GM18507 (cell line): ENCODE measurements at regions not wholly inside any gene's neighbourhood (a gene's known extent, or its start where the extent isn't known, plus 50 kb on each side); places are given as distances from the start of the nearest gene placed in this dataset.
"Not testable (repeated sequence)": the region's sequence is repeated elsewhere in the genome, so short reads cannot be mapped to it uniquely, and the experiment has no call there.

Experiments
- DNase-seq: peaks from one replicate; pipeline ENCODE4 v3.0.0; 2011; ENCODE audit warnings: low read depth; ENCODE audit not compliant: insufficient read length; ENCODE audit errors: extremely low spot score
- FAIRE-seq: peaks from 2 replicates; lab custom pipeline; 2011; peaks lifted over from hg19 to GRCh38; lab: Jason Lieb, UNC

DNA sequence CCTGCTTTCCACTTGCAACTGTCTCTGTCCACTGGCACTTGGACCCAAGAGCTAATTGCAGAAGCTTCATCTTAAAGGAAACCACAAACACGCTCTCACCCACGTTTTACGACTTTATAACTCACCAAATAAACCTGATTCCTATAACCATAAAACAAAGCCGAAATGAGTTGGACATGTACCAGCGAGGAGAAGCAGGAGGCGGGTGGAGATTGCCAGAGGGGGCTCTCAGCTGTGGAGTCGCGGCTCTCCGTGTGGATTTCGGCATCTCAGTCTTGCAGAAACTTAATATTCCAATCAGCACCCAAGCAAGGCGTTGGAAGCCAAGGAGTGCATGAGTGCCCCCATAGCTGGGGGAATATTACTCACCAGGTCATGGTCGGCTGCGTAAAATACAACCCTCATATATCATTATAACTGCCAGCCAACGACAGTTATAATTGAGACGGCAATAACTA lies 483.6 kb downstream of the MN1 start:
- FAIRE-seq (no peak), DNase-seq (no peak)

DNA sequence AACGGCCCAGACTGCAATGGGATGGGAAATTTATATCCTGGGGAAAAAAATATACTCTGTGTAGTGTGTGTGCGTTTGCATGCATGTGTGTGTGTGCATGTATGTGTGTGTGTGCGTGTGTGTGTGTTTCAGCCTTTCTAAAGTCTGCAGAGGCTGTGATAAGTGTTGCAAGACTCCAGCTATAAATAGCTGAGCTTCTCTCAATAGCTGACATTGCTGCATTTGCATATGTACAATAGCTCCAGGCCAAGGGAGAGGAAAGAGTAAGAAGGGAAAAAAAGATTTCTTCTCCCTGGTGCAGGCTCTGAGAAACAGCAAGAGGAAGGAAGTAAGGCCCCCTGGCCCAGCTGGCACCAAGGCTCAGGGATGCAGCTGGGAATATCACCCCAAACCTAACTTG lies 483.0 kb downstream of the MN1 start:
- FAIRE-seq (no peak), DNase-seq (no peak)

DNA sequence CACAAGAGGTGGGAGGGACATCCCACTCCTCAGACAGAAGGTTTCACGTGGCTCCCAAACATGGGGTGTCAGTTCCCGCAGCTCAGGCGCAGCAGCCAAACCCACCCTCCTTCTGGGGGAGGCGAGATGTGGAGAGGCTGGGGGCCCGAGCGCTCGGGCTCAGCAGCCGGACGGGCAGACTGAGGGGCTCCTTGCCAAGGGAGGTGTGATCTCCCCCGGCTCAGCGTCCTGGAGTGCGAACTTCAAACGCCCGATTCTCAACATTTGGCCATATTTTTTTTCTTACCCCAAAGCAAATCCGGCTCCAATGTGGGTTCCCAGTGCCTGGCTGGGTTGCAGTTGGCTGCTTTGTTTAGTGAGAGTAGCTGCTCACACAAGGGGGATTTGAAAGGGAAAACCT lies 477.9 kb downstream of the MN1 start:
- DNase-seq (no peak), FAIRE-seq (no peak)

- FAIRE-seq, DNase-seq: not testable (repeated sequence)
These were observed 476.6 kb downstream of the MN1 start for GRCh38 chr22:27324908-27325307.

GRCh38 chr22:27327497-27327896 lies 474.1 kb downstream of the MN1 start:
- DNase-seq (no peak), FAIRE-seq (no peak)

- FAIRE-seq, result no peak
These were observed 473.4 kb downstream of the MN1 start for GRCh38 chr22:27327981-27328721.

GRCh38 chr22:27329131-27329850 lies 472.3 kb downstream of the MN1 start:
- DNase-seq, result no peak
- no peak for FAIRE-seq

More at GRCh38 chr22:27327981-27328721, 473.4 kb downstream of the MN1 start:
- no peak for DNase-seq

DNA sequence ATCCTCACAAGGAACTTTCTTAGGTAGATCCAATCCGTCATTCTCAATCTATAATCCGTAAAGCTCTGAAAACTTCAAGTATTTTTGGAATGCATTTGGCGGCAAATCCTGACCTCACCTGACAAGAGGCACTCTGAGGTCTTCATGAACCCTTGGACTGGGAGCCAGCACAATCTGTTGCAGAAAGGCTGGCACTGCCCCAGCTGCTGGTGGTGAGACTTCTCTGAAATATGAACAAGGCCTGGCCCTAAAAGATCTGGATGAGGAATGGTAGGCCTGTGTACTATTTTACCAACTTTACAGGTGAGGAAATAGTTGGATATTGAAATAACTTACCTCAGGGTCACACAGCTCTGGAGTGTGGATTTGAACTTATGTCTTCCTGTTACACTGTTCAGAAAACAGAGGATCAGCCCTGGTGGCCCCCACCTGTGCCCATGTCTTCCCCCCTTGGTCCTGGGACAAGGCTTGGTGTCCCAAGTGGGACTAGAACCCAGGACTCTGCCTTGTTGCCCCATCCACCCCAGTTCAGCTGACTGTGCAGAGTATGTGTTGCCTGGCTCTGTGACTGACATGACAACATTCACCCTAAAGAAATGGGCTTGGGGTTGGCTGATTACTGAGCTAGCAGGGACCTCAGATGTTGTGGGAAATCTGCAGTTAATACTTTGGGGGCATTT lies 471.4 kb downstream of the MN1 start:
- no peak for DNase-seq
- no peak for FAIRE-seq

- FAIRE-seq (no peak), DNase-seq (no peak)
These were observed 469.9 kb downstream of the MN1 start for GRCh38 chr22:27331526-27332281.

DNA sequence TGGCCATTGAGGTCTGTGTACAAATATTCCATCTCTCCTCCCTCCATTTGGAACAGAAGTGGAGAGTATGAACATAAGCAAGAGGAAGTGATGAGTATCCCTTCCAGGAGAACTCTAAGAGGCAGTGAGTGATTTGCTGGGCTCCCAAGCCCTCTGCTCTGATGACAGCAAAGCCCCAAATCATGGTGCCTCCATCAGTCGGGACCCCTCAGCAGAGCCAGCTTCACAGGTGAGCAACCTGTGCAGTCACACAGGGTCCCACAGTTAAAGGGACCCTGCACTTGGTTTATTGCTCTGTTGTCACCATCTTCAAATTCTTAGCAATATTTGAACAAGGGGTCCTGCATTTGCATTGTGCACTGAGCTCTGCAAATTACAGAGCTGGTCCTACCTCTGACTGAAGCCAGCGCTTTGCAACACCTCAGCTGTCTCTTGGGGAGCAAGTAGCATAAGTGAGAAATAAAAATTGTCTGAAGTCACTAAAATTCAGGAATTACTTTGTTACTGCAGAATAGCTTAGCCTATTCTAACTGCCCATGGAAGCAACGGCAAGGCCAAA lies 466.4 kb downstream of the MN1 start:
- DNase-seq (no peak), FAIRE-seq (no peak)

GRCh38 chr22:27336151-27337090 lies 465.1 kb downstream of the MN1 start:
- FAIRE-seq (no peak), DNase-seq (no peak)

DNA sequence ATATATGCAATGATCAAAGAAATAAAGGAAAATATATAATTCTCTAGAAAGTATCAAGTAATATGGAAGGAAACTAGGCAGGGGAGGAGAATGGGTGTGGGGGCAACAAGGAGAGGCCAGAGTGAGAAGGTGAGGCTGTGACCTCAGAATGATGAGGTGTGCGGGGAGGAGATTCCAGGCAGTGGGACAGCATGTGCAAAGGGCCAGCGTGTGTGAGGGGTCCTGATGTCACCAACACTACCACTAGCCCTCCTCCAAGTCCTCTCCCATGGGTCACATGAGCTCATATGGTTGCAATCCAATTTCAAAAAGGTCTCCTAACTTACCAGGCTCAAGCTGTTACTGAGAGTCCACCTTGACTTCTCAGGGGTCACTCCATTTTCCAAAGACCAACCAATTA lies 463.9 kb downstream of the MN1 start:
- FAIRE-seq (no peak), DNase-seq (no peak)

DNA sequence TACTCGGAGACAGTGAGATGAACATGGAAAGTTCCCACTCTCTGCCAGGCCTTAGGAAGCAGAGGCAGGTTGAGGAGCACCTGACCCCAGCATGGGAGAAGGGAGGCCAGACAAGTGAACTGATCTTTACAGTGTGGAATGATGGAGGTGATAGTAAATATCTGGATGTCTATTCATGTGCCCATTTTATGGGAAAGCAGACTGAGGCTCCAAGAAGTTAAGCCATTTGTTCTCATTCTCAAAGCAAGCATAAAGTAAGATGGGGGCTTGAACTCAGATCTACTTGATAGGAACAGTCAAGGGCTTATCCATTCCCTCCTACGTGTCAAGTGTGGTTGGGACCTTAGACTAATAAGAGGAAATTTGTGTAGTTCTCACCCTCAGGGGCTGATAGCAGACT lies 461.5 kb downstream of the MN1 start:
- DNase-seq, result no peak
- FAIRE-seq, result no peak

DNA sequence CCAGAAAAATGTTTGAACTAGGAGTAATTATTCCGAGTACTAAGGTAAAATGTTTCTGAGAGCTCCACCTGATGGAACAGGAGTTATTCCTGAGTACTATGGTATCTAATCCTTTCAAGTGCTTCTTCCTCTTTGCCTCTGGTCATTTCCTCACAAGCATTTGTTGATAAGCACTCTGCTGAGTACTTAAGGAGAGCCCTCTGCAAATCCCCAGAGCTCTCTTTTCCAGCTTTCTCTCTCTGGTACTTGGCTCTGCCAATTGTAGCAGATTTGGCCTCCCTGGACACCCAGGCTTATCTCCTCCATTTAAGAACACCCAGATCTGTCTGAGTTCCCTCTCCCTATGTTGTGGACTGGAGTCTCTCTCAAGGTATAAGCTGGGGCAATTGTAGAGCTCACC lies 457.0 kb downstream of the MN1 start:
- DNase-seq (no peak), FAIRE-seq (no peak)

- FAIRE-seq (no peak), DNase-seq (no peak)
These were observed 455.9 kb downstream of the MN1 start for GRCh38 chr22:27345691-27346090.

DNA sequence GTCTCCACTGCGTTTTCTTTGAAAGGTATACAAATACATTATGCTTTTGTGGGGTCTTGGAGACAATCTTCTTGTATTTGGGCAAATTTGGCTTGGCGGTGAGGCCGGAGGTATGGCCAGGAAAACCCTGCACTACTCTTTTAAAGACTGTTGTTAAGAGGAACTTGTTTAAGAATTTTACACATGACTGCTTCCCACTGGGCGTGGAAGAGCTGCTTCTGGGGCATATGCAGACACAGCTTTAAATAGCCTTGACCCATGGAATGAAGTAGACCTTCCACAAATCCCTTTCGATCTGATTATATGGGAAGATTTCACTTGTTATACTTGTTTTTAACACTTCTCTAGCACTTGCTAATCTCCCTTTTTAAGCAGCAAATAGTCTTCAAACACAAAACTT lies 453.6 kb downstream of the MN1 start:
- FAIRE-seq (no peak), DNase-seq (no peak)

- no peak for DNase-seq
- no peak for FAIRE-seq
These were observed 452.9 kb downstream of the MN1 start for GRCh38 chr22:27348634-27349033.

GRCh38 chr22:27349456-27349855 lies 452.1 kb downstream of the MN1 start:
- FAIRE-seq, result no peak

DNA sequence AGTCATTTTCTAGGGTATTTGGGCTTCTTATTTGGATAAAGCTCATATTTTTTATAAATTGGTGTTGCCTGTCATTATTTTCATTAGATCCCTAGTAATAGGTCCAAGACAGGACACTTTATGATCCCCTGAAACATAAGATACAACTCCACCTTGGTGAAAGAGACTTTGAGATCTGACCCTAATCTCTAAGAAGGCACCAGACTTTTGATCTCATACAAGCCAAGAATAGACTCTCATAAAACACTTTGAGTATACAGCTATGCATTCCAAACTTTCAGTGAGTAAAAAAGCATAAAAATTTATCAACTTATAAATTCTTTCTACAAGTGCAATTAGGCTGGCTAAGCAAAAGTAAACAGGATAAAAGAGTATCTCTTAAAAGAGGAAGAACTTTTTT lies 451.2 kb downstream of the MN1 start:
- FAIRE-seq (no peak), DNase-seq (no peak)

More at GRCh38 chr22:27349456-27349855, 452.1 kb downstream of the MN1 start:
- DNase-seq, result no peak
